HepG2 (cell line): ENCODE measurements at regions not wholly inside any gene's neighbourhood (a gene's known extent, or its start where the extent isn't known, plus 50 kb on each side); places are given as distances from the start of the nearest gene placed in this dataset.
A peak's percentile ranks its signal among the peaks of the same experiment; 100 is the strongest.

Experiments
- ATF2 ChIP-seq: sonication (generic); formaldehyde crosslinking; IDR thresholded peaks from 2 replicates; pipeline ENCODE4 v1.4.0; 2020; ENCODE audit warnings: missing genetic modification reagents
- CBX2 ChIP-seq, 2 experiments: fragments of 200-600 bp in 1 of 2; sonication (generic); formaldehyde crosslinking in 1 of 2; IDR thresholded peaks; 2 replicates each; pipeline versions ENCODE4 v1.7.0 to v1.8.1; 2018 to 2022; ENCODE audit warnings: low read depth in 2 of 2, low read length in 1 of 2, mild to moderate bottlenecking in 1 of 2, missing genetic modification reagents in 1 of 2
- CC2D1A ChIP-seq: sonication (generic); formaldehyde crosslinking; IDR thresholded peaks from 2 replicates; pipeline ENCODE4 v1.8.1; 2023; ENCODE audit warnings: mild to moderate bottlenecking, missing genetic modification reagents
- GTF3A ChIP-seq: sonication (generic); formaldehyde crosslinking; conservative IDR thresholded peaks from 2 replicates; pipeline ENCODE4 v1.4.0; 2020; ENCODE audit warnings: mild to moderate bottlenecking, missing genetic modification reagents
- ISX ChIP-seq: sonication (generic); formaldehyde crosslinking; conservative IDR thresholded peaks from 2 replicates; pipeline ENCODE4 v1.5.0; 2020; ENCODE audit warnings: missing genetic modification reagents
- KDM4B ChIP-seq: sonication (generic); formaldehyde crosslinking; IDR thresholded peaks from 2 replicates; pipeline ENCODE4 v1.4.0; 2020; ENCODE audit warnings: missing genetic modification reagents
- MTF1 ChIP-seq: sonication (generic); formaldehyde crosslinking; IDR thresholded peaks from 2 replicates; pipeline ENCODE4 v1.5.0; 2020; ENCODE audit warnings: missing genetic modification reagents
- SNAPC2 ChIP-seq: sonication (generic); formaldehyde crosslinking; IDR thresholded peaks from 2 replicates; pipeline ENCODE4 v1.8.1; 2022; ENCODE audit warnings: mild to moderate bottlenecking, missing genetic modification reagents
- ZBTB4 ChIP-seq: sonication (generic); formaldehyde crosslinking; IDR thresholded peaks from 2 replicates; pipeline ENCODE4 v1.4.0; 2020; ENCODE audit warnings: missing genetic modification reagents, mild to moderate bottlenecking, borderline replicate concordance
- ZNF234 ChIP-seq: sonication (generic); formaldehyde crosslinking; conservative IDR thresholded peaks from 2 replicates; pipeline ENCODE4 v1.5.1; 2020; ENCODE audit warnings: mild to moderate bottlenecking, missing genetic modification reagents
- ZNF317 ChIP-seq: sonication (generic); formaldehyde crosslinking; IDR thresholded peaks from 2 replicates; pipeline ENCODE4 v1.5.0; 2020; ENCODE audit warnings: mild to moderate bottlenecking, missing genetic modification reagents
- ZNF431 ChIP-seq: sonication (generic); formaldehyde crosslinking; IDR thresholded peaks from 2 replicates; pipeline ENCODE4 v1.9.0; 2022; ENCODE audit warnings: missing genetic modification reagents, low read depth, mild to moderate bottlenecking, borderline replicate concordance
- ZNF543 ChIP-seq: sonication (generic); formaldehyde crosslinking; IDR thresholded peaks from 2 replicates; pipeline ENCODE4 v1.4.0; 2020; ENCODE audit warnings: mild to moderate bottlenecking, missing genetic modification reagents
- ZNF580 ChIP-seq: IDR thresholded peaks from 2 replicates; pipeline ENCODE4 v1.6.1; 2016; ENCODE audit warnings: low read depth, borderline replicate concordance
- ZNF615 ChIP-seq: sonication (generic); formaldehyde crosslinking; IDR thresholded peaks from 2 replicates; pipeline ENCODE4 v1.5.0; 2020; ENCODE audit warnings: mild to moderate bottlenecking, missing genetic modification reagents, borderline replicate concordance
- ZSCAN22 ChIP-seq: sonication (generic); formaldehyde crosslinking; IDR thresholded peaks from 2 replicates; pipeline ENCODE4 v1.4.0; 2020; ENCODE audit warnings: mild to moderate bottlenecking, missing genetic modification reagents
- TF ChIP-seq, protein P1 (sequence below): sonication (generic); formaldehyde crosslinking; IDR thresholded peaks from 2 replicates; pipeline ENCODE4 v1.8.0; 2022; ENCODE audit warnings: mild to moderate bottlenecking, missing genetic modification reagents
- TF ChIP-seq, protein P2 (sequence below): sonication (generic); formaldehyde crosslinking; conservative IDR thresholded peaks from 2 replicates; pipeline ENCODE4 v1.4.0; 2020; ENCODE audit warnings: mild to moderate bottlenecking, missing genetic modification reagents, moderate library complexity

- TF ChIP-seq ZNF580 (CRISPR knock-in tag) (no peak; the same call in 1 of the 2 replicates), GTF3A (CRISPR knock-in tag) (no peak; the same call in 1 of the 2 replicates), SNAPC2 (no peak), ZSCAN22 (CRISPR knock-in tag) (peak; percentile 74), ZNF615 (no peak), ZNF234 (CRISPR knock-in tag) (no peak), ISX (CRISPR knock-in tag) (no peak), CBX2 (IDR thresholded peaks at IDR 0.05; ENCODE audit: low read depth, low read length) (no peak), CBX2 (CRISPR knock-in tag; IDR thresholded peaks at IDR 0.05; ENCODE audit: low read depth) (no peak), CC2D1A (CRISPR knock-in tag) (no peak), MTF1 (CRISPR knock-in tag) (peak; percentile 60; the same call in 1 of the 2 replicates), ZNF543 (CRISPR knock-in tag) (peak; percentile 83; the same call in 1 of the 2 replicates), ZBTB4 (peak; percentile 91), ATF2 (peak; percentile 97), KDM4B (CRISPR knock-in tag) (peak; percentile 46; the same call in 1 of the 2 replicates), ZNF431 (peak; percentile 68; the same call in 1 of the 2 replicates), ZNF317 (CRISPR knock-in tag) (peak; percentile 66; the same call in 1 of the 2 replicates)
- TF ChIP-seq, protein P1, sequence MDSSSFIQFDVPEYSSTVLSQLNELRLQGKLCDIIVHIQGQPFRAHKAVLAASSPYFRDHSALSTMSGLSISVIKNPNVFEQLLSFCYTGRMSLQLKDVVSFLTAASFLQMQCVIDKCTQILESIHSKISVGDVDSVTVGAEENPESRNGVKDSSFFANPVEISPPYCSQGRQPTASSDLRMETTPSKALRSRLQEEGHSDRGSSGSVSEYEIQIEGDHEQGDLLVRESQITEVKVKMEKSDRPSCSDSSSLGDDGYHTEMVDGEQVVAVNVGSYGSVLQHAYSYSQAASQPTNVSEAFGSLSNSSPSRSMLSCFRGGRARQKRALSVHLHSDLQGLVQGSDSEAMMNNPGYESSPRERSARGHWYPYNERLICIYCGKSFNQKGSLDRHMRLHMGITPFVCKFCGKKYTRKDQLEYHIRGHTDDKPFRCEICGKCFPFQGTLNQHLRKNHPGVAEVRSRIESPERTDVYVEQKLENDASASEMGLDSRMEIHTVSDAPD: peak; percentile 98
- TF ChIP-seq, protein P2, sequence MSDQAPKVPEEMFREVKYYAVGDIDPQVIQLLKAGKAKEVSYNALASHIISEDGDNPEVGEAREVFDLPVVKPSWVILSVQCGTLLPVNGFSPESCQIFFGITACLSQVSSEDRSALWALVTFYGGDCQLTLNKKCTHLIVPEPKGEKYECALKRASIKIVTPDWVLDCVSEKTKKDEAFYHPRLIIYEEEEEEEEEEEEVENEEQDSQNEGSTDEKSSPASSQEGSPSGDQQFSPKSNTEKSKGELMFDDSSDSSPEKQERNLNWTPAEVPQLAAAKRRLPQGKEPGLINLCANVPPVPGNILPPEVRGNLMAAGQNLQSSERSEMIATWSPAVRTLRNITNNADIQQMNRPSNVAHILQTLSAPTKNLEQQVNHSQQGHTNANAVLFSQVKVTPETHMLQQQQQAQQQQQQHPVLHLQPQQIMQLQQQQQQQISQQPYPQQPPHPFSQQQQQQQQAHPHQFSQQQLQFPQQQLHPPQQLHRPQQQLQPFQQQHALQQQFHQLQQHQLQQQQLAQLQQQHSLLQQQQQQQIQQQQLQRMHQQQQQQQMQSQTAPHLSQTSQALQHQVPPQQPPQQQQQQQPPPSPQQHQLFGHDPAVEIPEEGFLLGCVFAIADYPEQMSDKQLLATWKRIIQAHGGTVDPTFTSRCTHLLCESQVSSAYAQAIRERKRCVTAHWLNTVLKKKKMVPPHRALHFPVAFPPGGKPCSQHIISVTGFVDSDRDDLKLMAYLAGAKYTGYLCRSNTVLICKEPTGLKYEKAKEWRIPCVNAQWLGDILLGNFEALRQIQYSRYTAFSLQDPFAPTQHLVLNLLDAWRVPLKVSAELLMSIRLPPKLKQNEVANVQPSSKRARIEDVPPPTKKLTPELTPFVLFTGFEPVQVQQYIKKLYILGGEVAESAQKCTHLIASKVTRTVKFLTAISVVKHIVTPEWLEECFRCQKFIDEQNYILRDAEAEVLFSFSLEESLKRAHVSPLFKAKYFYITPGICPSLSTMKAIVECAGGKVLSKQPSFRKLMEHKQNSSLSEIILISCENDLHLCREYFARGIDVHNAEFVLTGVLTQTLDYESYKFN (CRISPR knock-in tag): peak; percentile 97
Measured at GRCh38 chr17:72413077-72414031, 292.5 kb downstream of the SOX9 start (continued).
